SK-N-SH treated with all-trans-retinoic acid at 6 μM for 48 hours (cell line): ENCODE measurements at regions not wholly inside any gene's neighbourhood (a gene's known extent, or its start where the extent isn't known, plus 50 kb on each side); places are given as distances from the start of the nearest gene placed in this dataset.
"Not testable (repeated sequence)": the region's sequence is repeated elsewhere in the genome, so short reads cannot be mapped to it uniquely, and the experiment has no call there.

Source experiments
- ARNTL ChIP-seq: fragments of 450-650 bp; formaldehyde crosslinking; IDR thresholded peaks from 2 replicates; pipeline ENCODE4 v1.5.0; 2020; ENCODE audit warnings: low read depth, mild to moderate bottlenecking, moderate library complexity, borderline replicate concordance
- CREB5 ChIP-seq: fragments of 250-450 bp; sonication (Bioruptor Pico); IDR thresholded peaks from 2 replicates; pipeline ENCODE4 v1.5.1; 2020; ENCODE audit warnings: low read depth, mild to moderate bottlenecking, moderate library complexity
- CSRNP3 ChIP-seq: fragments of 250-450 bp; sonication (Bioruptor Pico); IDR thresholded peaks from 2 replicates; pipeline ENCODE4 v1.5.1; 2021; ENCODE audit warnings: mild to moderate bottlenecking, moderate library complexity
- GLIS3 ChIP-seq: fragments of 250-450 bp; sonication (Bioruptor Pico); IDR thresholded peaks from 2 replicates; pipeline ENCODE4 v1.5.0; 2020; ENCODE audit warnings: mild to moderate bottlenecking, moderate library complexity
- PATZ1 ChIP-seq: fragments of 250-450 bp; sonication (Bioruptor Pico); IDR thresholded peaks from 2 replicates; pipeline ENCODE4 v1.8.0; 2020; ENCODE audit warnings: mild to moderate bottlenecking, moderate library complexity, borderline replicate concordance
- POU6F1 ChIP-seq: fragments of 250-450 bp; sonication (Bioruptor Pico); IDR thresholded peaks from 2 replicates; pipeline ENCODE4 v1.8.0; 2021; ENCODE audit warnings: low read depth, mild to moderate bottlenecking, moderate library complexity, borderline replicate concordance
- PPARA ChIP-seq: fragments of 250-450 bp; sonication (Bioruptor Pico); IDR thresholded peaks from 2 replicates; pipeline ENCODE4 v1.5.0; 2020; ENCODE audit warnings: mild to moderate bottlenecking, borderline replicate concordance
- ZC3H10 ChIP-seq: fragments of 250-450 bp; sonication (Bioruptor Pico); IDR thresholded peaks from 2 replicates; pipeline ENCODE4 v1.5.1; 2021; ENCODE audit warnings: mild to moderate bottlenecking, moderate library complexity
- ZFP3 ChIP-seq: fragments of 250-450 bp; sonication (Bioruptor Pico); IDR thresholded peaks from 2 replicates; pipeline ENCODE4 v1.5.0; 2020; ENCODE audit warnings: mild to moderate bottlenecking, moderate library complexity
- ZNF565 ChIP-seq: fragments of 450-650 bp; formaldehyde crosslinking; conservative IDR thresholded peaks from 2 replicates; pipeline ENCODE4 v1.5.0; 2020; ENCODE audit warnings: low read depth, mild to moderate bottlenecking, moderate library complexity
- ZNF70 ChIP-seq: fragments of 450-650 bp; formaldehyde crosslinking; IDR thresholded peaks from 2 replicates; pipeline ENCODE4 v1.5.0; 2020; ENCODE audit warnings: mild to moderate bottlenecking, moderate library complexity

- TF ChIP-seq GLIS3 (CRISPR knock-in tag); ZNF565 (CRISPR knock-in tag); CSRNP3; ZFP3 (CRISPR knock-in tag); CREB5 (CRISPR knock-in tag); PATZ1; ARNTL (CRISPR knock-in tag); PPARA (CRISPR knock-in tag); POU6F1 (CRISPR knock-in tag); ZC3H10 (CRISPR knock-in tag); ZNF70 (CRISPR knock-in tag): not testable (repeated sequence)
Measured at GRCh38 chr5:91296102-91296501, 87.0 kb downstream of the ARRDC3 start.
